ENCODE measurements at regions not wholly inside any gene's neighbourhood (a gene's known extent, or its start where the extent isn't known, plus 50 kb on each side); places are given as distances from the start of the nearest gene placed in this dataset.

GRCh38 chr7:54881816-54882520 is 123.0 kb upstream of the SEC61G start:
- Mint-ChIP-seq H3K9me3 (peaks cover 0 to 3% (median 1%) of the 10 kb centered on the region in 7 donors), H3K4me3 (no peak overlapping the region), H3K36me3 (no peaks in the 10 kb centered on the region), H3K4me1 (no peaks in the 10 kb centered on the region), H3K27ac (no peak overlapping the region), H3K27me3 (ENCODE audit: low read depth in 3 of 3) (peaks cover 0 to 3% (median 3%) of the 10 kb centered on the region in 3 donors)
- intact Hi-C loops (cut with micrococcal nuclease) = no loop called here
- no peak overlapping the region for H3K4me3 ChIP-seq (replicated peaks in 1 of 3; ENCODE audit: low read depth in 2 of 3, low read length in 3 of 3)
- no peak for DNase-seq
- H4K20me1 ChIP-seq (ENCODE audit: insufficient read depth, low read length) = no peaks in the 10 kb centered on the region
- WGBS (ENCODE audit: insufficient coverage) = no CpG with 5 or more reads among the region's 3 CpGs
- no peak overlapping the region for H3K4me2 ChIP-seq (replicated peaks; ENCODE audit: extremely low read depth, low read length, poor library complexity, severe bottlenecking)
- H3K27me3 ChIP-seq (ENCODE audit: control insufficient read depth in 2 of 2, insufficient read depth in 2 of 2, low read length in 2 of 2) = no peaks in the 10 kb centered on the region
- H3K36me3 ChIP-seq (replicated peaks in 1 of 2; ENCODE audit: control insufficient read depth in 1 of 2, insufficient read depth in 2 of 2, low read length in 2 of 2) = no peaks in the 10 kb centered on the region
- H3K4me1 ChIP-seq (ENCODE audit: control insufficient read depth in 1 of 2, insufficient read depth in 2 of 2, low read length in 2 of 2) = no peaks in the 10 kb centered on the region
- no peak overlapping the region for H3K9ac ChIP-seq (ENCODE audit: insufficient read depth, low read length, poor library complexity, severe bottlenecking)
- H3K27ac ChIP-seq (ENCODE audit: low read depth in 1 of 2, low read length in 2 of 2) = no peak overlapping the region
- H3K9me3 ChIP-seq (replicated peaks in 1 of 2; ENCODE audit: control insufficient read depth in 1 of 2, insufficient read depth in 1 of 2, low read length in 2 of 2) = no peaks in the 10 kb centered on the region
- no peak overlapping the region for H2AFZ ChIP-seq (ENCODE audit: insufficient read depth, low read depth, low read length, poor library complexity, severe bottlenecking)
- TF ChIP-seq CTCF (IDR thresholded peaks at IDR 0.05) = no peak
- no peaks in the 10 kb centered on the region for H3K79me2 ChIP-seq (ENCODE audit: insufficient read depth, low read length)

DNA sequence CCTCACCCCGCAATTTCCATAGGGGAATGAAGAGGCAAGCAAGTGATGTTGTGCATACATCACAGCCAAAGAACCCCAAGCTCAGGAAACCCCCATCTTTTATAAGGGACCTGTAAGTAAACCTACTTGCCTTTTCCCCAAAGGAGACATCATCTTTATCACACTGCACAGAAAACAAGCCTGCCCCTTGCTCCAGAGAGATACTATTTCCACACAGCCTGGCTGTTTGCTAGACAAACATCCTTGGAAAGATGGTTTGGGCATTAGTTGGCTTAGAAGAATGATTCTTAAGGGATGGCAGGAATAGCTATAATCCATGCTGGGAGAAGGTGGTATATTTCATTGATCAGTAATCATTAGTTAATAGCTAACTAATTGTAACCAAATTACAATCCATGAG is 123.7 kb upstream of the SEC61G start:
- Mint-ChIP-seq H3K4me3 (no peak overlapping the region), H3K27me3 (ENCODE audit: low read depth in 3 of 3) (peaks cover 0 to 3% (median 3%) of the 10 kb centered on the region in 3 donors), H3K9me3 (peaks cover 0 to 3% (median 0%) of the 10 kb centered on the region in 7 donors), H3K36me3 (no peaks in the 10 kb centered on the region), H3K27ac (no peak overlapping the region), H3K4me1 (no peaks in the 10 kb centered on the region)
- no peak for DNase-seq
- no peaks in the 10 kb centered on the region for H3K36me3 ChIP-seq (replicated peaks in 1 of 2; ENCODE audit: control insufficient read depth in 1 of 2, insufficient read depth in 2 of 2, low read length in 2 of 2)
- H3K27me3 ChIP-seq (ENCODE audit: control insufficient read depth in 2 of 2, insufficient read depth in 2 of 2, low read length in 2 of 2) = no peaks in the 10 kb centered on the region
- no peak overlapping the region for H3K9ac ChIP-seq (ENCODE audit: insufficient read depth, low read length, poor library complexity, severe bottlenecking)
- H3K79me2 ChIP-seq (ENCODE audit: insufficient read depth, low read length) = no peaks in the 10 kb centered on the region
- intact Hi-C loops (cut with micrococcal nuclease) = no loop called here
- no peak overlapping the region for H3K4me3 ChIP-seq (replicated peaks in 1 of 3; ENCODE audit: low read depth in 2 of 3, low read length in 3 of 3)
- H4K20me1 ChIP-seq (ENCODE audit: insufficient read depth, low read length) = no peaks in the 10 kb centered on the region
- H3K4me2 ChIP-seq (replicated peaks; ENCODE audit: extremely low read depth, low read length, poor library complexity, severe bottlenecking) = no peak overlapping the region
- WGBS (ENCODE audit: insufficient coverage) = 20% methylated on average over 1 of the region's 1 CpG
- H2AFZ ChIP-seq (ENCODE audit: insufficient read depth, low read depth, low read length, poor library complexity, severe bottlenecking) = no peak overlapping the region
- no peak overlapping the region for H3K27ac ChIP-seq (ENCODE audit: low read depth in 1 of 2, low read length in 2 of 2)
- no peaks in the 10 kb centered on the region for H3K4me1 ChIP-seq (ENCODE audit: control insufficient read depth in 1 of 2, insufficient read depth in 2 of 2, low read length in 2 of 2)
- TF ChIP-seq CTCF (IDR thresholded peaks at IDR 0.05) = no peak
- H3K9me3 ChIP-seq (replicated peaks in 1 of 2; ENCODE audit: control insufficient read depth in 1 of 2, insufficient read depth in 1 of 2, low read length in 2 of 2) = no peaks in the 10 kb centered on the region
